ENCODE measurements at regions not wholly inside any gene's neighbourhood (a gene's known extent, or its start where the extent isn't known, plus 50 kb on each side); places are given as distances from the start of the nearest gene placed in this dataset.

DNA sequence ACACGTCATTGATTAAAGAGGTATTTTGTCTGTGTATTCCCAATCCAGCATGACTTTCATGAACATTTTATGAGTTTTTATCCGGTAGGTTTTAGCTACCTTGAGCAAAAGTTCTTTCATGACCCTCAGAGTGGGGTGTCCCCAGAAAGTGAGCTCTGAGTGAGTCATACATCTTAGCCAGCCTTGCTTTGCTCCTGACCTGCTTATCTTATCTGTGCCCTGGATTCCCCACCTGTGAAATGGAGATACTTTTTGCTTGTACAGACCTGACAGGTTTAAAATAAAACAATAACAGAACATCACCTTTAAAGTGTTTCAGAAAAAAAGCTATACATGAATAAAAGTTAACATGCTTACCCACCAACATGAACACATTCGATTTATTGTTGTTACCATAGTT, 202.8 kb upstream of the SOX5 start:
- Histone ChIP-seq H3K27me3 (no peaks in the 10 kb centered on the region), H3K4me3 (ENCODE audit: low read depth in 1 of 2, low read length in 1 of 2) (no peak overlapping the region), H3K4me1 (ENCODE audit: control insufficient read depth in 1 of 2, insufficient read depth in 1 of 2, low read depth in 1 of 2, low read length in 1 of 2) (no peaks in the 10 kb centered on the region), H3K27ac (no peak overlapping the region), H3K9me3 (no peaks in the 10 kb centered on the region), H3K36me3 (no peaks in the 10 kb centered on the region)
- no peak for TF ChIP-seq CTCF (IDR thresholded peaks at IDR 0.05)

GRCh38 chr12:24143928-24144327, 194.5 kb upstream of the SOX5 start:
- no peaks in the 10 kb centered on the region for H3K4me1 ChIP-seq (ENCODE audit: control insufficient read depth in 1 of 2, insufficient read depth in 1 of 2, low read depth in 1 of 2, low read length in 1 of 2)
- no peak overlapping the region for H3K4me3 ChIP-seq (ENCODE audit: low read depth in 1 of 2, low read length in 1 of 2)
- H3K9me3 ChIP-seq: no peaks in the 10 kb centered on the region
- H3K27ac ChIP-seq: no peak overlapping the region
- H3K36me3 ChIP-seq: no peaks in the 10 kb centered on the region
- TF ChIP-seq CTCF (IDR thresholded peaks at IDR 0.05): no peak
- no peaks in the 10 kb centered on the region for H3K27me3 ChIP-seq

- Histone ChIP-seq H3K4me1 (ENCODE audit: control insufficient read depth in 1 of 2, insufficient read depth in 1 of 2, low read depth in 1 of 2, low read length in 1 of 2) (no peaks in the 10 kb centered on the region), H3K9me3 (no peaks in the 10 kb centered on the region), H3K27me3 (no peaks in the 10 kb centered on the region), H3K4me3 (ENCODE audit: low read depth in 1 of 2, low read length in 1 of 2) (no peak overlapping the region), H3K27ac (no peak overlapping the region), H3K36me3 (no peaks in the 10 kb centered on the region)
- no peak for TF ChIP-seq CTCF (IDR thresholded peaks at IDR 0.05)
These were observed 189.6 kb upstream of the SOX5 start for GRCh38 chr12:24139035-24139434.

- TF ChIP-seq CTCF (IDR thresholded peaks at IDR 0.05): no peak
- no peaks in the 10 kb centered on the region for H3K9me3 ChIP-seq
- no peaks in the 10 kb centered on the region for H3K36me3 ChIP-seq
- H3K27me3 ChIP-seq: no peaks in the 10 kb centered on the region
- no peaks in the 10 kb centered on the region for H3K4me1 ChIP-seq (ENCODE audit: control insufficient read depth in 1 of 2, insufficient read depth in 1 of 2, low read depth in 1 of 2, low read length in 1 of 2)
- no peak overlapping the region for H3K4me3 ChIP-seq (ENCODE audit: low read depth in 1 of 2, low read length in 1 of 2)
- H3K27ac ChIP-seq: no peak overlapping the region
These were observed 188.6 kb upstream of the SOX5 start for GRCh38 chr12:24138041-24138440.

GRCh38 chr12:24135158-24135850, 185.8 kb upstream of the SOX5 start:
- Histone ChIP-seq H3K4me3 (ENCODE audit: low read depth in 1 of 2, low read length in 1 of 2) (no peak overlapping the region), H3K4me1 (ENCODE audit: control insufficient read depth in 1 of 2, insufficient read depth in 1 of 2, low read depth in 1 of 2, low read length in 1 of 2) (no peaks in the 10 kb centered on the region), H3K27me3 (no peaks in the 10 kb centered on the region), H3K27ac (no peak overlapping the region), H3K9me3 (no peaks in the 10 kb centered on the region), H3K36me3 (no peaks in the 10 kb centered on the region)
- TF ChIP-seq CTCF (IDR thresholded peaks at IDR 0.05): no peak
